Epithelial cell of esophagus (primary cell): ENCODE measurements at regions not wholly inside any gene's neighbourhood (a gene's known extent, or its start where the extent isn't known, plus 50 kb on each side); places are given as distances from the start of the nearest gene placed in this dataset.
A peak's percentile ranks its signal among the peaks of the same experiment; 100 is the strongest.

Experiments
- DNase-seq: peaks from one replicate; pipeline ENCODE4 v3.0.0; 2010; ENCODE audit warnings: low read depth
- H3K4me3 ChIP-seq: 2 replicates; pipeline ENCODE4 v1.5.1; 2011; ENCODE audit warnings: mild to moderate bottlenecking, low read length, control low read depth
- CTCF ChIP-seq: IDR thresholded peaks from 2 replicates; pipeline ENCODE4 v1.5.1; 2011; ENCODE audit warnings: low read depth, mild to moderate bottlenecking, low read length, control low read depth, inconsistent platforms; ENCODE audit not compliant: insufficient read depth; ENCODE audit errors: missing control alignments

GRCh38 chr16:79806757-79807156 lies 206.2 kb upstream of the MAF start:
- no peak for TF ChIP-seq CTCF
- H3K4me3 ChIP-seq: no peak overlapping the region
- no peak for DNase-seq

GRCh38 chr16:79805621-79806020 lies 205.1 kb upstream of the MAF start:
- no peak overlapping the region for H3K4me3 ChIP-seq
- no peak for DNase-seq
- TF ChIP-seq CTCF: no peak

- DNase-seq: peak; percentile 82
- H3K4me3 ChIP-seq: no peak overlapping the region
- no peak for TF ChIP-seq CTCF
Measured at GRCh38 chr16:79801646-79802045, 201.1 kb upstream of the MAF start.

- no peak for TF ChIP-seq CTCF
Measured at GRCh38 chr16:79800016-79800608, 199.6 kb upstream of the MAF start.

GRCh38 chr16:79798416-79799053 lies 198.0 kb upstream of the MAF start:
- DNase-seq: no peak
- no peak overlapping the region for H3K4me3 ChIP-seq
- TF ChIP-seq CTCF: no peak

More at GRCh38 chr16:79800016-79800608, 199.6 kb upstream of the MAF start:
- H3K4me3 ChIP-seq: no peak overlapping the region
- peak; percentile 59 for DNase-seq

- TF ChIP-seq CTCF: no peak
- no peak overlapping the region for H3K4me3 ChIP-seq
- no peak for DNase-seq
Measured at GRCh38 chr16:79797486-79797885, 196.9 kb upstream of the MAF start.

- H3K4me3 ChIP-seq: no peak overlapping the region
- peak; percentile 70 for DNase-seq
- no peak for TF ChIP-seq CTCF
Measured at GRCh38 chr16:79795556-79795955, 195.0 kb upstream of the MAF start.
